ENCODE measurements at regions not wholly inside any gene's neighbourhood (a gene's known extent, or its start where the extent isn't known, plus 50 kb on each side); places are given as distances from the start of the nearest gene placed in this dataset.
"Not testable (repeated sequence)": the region's sequence is repeated elsewhere in the genome, so short reads cannot be mapped to it uniquely, and the experiment has no call there.

DNA sequence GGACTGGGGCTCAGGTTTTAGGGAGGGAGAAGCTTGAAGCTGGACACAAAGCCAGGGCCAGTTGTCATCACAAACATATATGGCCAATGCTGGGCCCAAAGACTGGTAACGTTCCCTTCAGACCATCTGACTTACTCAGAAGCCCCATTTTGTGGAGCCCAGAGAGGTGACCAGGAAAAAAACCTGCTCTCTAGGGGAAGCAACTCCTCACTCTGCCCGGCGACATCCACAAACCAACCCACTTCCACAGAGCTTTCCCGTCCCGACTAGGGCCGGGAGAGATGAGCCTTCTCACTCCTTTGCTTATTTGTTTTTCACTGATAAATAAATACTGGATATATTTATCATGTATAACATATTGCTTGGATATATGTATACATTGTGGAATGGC is 180.9 kb upstream of the RTL1 start:
- no peak overlapping the region for H3K27ac ChIP-seq
- H3K36me3 ChIP-seq: no peaks in the 10 kb centered on the region
- no peaks in the 10 kb centered on the region for H3K4me1 ChIP-seq
- DNase-seq: peak in 1 of 2 donors; percentile 5
- H3K9me3 ChIP-seq: no peaks in the 10 kb centered on the region
- no peak overlapping the region for H3K4me3 ChIP-seq
- TF ChIP-seq, protein P1, sequence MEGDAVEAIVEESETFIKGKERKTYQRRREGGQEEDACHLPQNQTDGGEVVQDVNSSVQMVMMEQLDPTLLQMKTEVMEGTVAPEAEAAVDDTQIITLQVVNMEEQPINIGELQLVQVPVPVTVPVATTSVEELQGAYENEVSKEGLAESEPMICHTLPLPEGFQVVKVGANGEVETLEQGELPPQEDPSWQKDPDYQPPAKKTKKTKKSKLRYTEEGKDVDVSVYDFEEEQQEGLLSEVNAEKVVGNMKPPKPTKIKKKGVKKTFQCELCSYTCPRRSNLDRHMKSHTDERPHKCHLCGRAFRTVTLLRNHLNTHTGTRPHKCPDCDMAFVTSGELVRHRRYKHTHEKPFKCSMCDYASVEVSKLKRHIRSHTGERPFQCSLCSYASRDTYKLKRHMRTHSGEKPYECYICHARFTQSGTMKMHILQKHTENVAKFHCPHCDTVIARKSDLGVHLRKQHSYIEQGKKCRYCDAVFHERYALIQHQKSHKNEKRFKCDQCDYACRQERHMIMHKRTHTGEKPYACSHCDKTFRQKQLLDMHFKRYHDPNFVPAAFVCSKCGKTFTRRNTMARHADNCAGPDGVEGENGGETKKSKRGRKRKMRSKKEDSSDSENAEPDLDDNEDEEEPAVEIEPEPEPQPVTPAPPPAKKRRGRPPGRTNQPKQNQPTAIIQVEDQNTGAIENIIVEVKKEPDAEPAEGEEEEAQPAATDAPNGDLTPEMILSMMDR (IDR thresholded peaks at IDR 0.05): no peak
- intact Hi-C loops (cut with DNase I; ENCODE audit: low total_unique reads): no loop called here
- no peaks in the 10 kb centered on the region for H3K27me3 ChIP-seq

DNA sequence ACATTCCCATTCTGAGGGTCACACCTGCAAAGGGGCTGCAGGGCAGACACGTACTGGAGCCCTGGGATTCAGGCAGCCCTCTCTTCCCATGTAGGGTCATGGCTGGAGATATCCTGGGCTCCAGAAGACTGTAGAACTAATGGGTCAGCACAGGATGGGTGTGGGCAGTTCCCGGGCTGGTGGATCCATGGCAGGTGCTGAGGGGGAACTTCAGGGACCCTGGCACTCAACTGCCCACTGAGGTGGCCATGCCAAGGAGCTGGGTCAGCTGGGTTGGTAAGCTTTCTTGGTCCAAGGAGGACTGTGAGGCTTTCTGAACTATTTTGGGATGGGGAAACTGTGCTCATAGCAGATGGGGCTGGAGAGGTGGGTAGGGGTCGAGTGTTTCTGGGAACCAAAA is 183.4 kb upstream of the RTL1 start:
- TF ChIP-seq, protein P1 (IDR thresholded peaks at IDR 0.05): no peak
- no peaks in the 10 kb centered on the region for H3K9me3 ChIP-seq
- no peaks in the 10 kb centered on the region for H3K4me1 ChIP-seq
- no peaks in the 10 kb centered on the region for H3K27me3 ChIP-seq
- H3K4me3 ChIP-seq: no peak overlapping the region
- intact Hi-C loops (cut with DNase I; ENCODE audit: low total_unique reads): no loop called here
- no peak overlapping the region for H3K27ac ChIP-seq
- peak in 1 of 2 donors; percentile 6 for DNase-seq
- H3K36me3 ChIP-seq: no peaks in the 10 kb centered on the region

DNA sequence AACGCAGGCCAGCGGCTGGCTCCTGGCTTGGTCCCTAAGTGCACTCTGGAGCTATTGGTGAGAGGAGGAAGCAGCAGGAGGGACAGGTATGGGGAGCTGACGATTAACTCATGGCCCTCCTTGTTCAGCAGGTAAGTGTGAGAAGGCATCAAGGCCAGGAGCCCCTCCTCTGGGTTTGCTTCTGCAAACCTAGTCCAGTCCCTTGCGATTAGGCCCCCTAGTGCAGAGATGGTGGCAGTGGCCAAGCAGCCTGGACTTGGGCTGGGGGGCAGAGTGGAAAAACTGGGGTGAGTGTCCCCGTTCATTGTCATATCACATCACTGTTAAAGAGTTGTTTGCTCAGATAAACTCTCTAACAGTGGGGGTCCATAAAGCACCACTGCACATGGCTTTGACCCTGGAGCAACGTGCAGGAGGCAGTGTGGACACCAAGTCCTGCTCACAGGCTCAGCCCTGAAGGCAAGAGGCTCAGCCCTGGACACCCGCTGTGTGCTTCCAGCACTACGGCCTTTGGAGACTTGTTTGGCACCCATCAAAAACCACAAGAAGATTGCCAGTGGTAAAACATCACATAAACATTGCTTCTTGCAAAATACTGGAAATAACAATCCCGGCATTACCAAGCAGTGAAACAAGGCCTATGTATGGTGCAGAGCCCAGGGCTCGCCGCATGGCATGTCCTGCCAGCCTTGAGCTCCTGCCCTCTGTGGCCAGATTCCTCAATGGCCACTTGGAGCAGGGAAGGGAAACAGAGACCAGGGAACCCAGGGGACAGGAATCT is 184.3 kb upstream of the RTL1 start:
- TF ChIP-seq, protein P1 (IDR thresholded peaks at IDR 0.05): no peak
- Histone ChIP-seq H3K9me3 (no peaks in the 10 kb centered on the region), H3K27ac (no peak overlapping the region), H3K4me3 (no peak overlapping the region), H3K4me1 (no peaks in the 10 kb centered on the region), H3K27me3 (no peaks in the 10 kb centered on the region), H3K36me3 (no peaks in the 10 kb centered on the region)
- DNase-seq: peak; percentile 38 to 73
- intact Hi-C loops (cut with DNase I; ENCODE audit: low total_unique reads): no loop called here

DNA sequence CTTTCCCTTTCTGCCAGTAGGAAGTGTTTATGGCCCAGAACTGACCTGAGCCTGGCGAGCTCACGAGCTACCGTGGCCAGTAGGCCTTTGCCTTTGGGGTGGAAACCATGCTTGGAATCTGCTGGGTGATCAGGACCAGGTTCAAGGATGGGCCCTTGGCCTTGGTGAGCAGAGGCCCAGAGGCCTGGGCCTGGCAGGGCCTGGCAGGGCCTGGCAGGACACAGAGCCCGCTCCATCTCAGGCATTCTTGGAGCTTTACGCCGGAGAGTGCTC is 184.8 kb upstream of the RTL1 start:
- Histone ChIP-seq H3K27ac (no peak overlapping the region), H3K27me3 (no peaks in the 10 kb centered on the region), H3K4me1 (no peaks in the 10 kb centered on the region), H3K9me3 (no peaks in the 10 kb centered on the region), H3K36me3 (no peaks in the 10 kb centered on the region), H3K4me3 (no peak overlapping the region)
- peak in 1 of 2 donors; percentile 7 for DNase-seq
- intact Hi-C loops (cut with DNase I; ENCODE audit: low total_unique reads): no loop called here
- TF ChIP-seq, protein P1 (IDR thresholded peaks at IDR 0.05): no peak

DNA sequence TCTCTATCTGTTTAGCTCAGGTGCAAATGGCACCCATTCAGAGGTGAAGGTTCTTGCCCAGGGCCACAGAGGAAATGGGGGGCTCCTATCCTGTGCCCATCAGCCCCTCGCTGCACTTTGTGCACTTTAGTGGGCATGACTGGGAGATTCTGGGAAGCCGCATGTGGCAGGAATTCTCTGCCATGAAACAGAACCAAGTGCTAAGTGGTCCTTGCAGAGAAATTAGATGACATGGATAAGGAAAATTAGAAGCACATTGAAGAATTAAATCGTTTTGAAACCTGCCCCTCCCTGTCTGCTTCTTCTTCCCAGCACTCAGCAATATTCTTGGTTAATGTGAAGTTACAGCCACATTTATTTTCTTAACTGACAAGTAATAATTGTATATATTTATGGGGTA is 185.2 kb upstream of the RTL1 start:
- DNase-seq: no peak
- TF ChIP-seq, protein P1 (IDR thresholded peaks at IDR 0.05): no peak
- Histone ChIP-seq H3K27ac (no peak overlapping the region), H3K4me3 (no peak overlapping the region), H3K27me3 (no peaks in the 10 kb centered on the region), H3K4me1 (no peaks in the 10 kb centered on the region), H3K9me3 (no peaks in the 10 kb centered on the region), H3K36me3 (no peaks in the 10 kb centered on the region)
- intact Hi-C loops (cut with DNase I; ENCODE audit: low total_unique reads): no loop called here

DNA sequence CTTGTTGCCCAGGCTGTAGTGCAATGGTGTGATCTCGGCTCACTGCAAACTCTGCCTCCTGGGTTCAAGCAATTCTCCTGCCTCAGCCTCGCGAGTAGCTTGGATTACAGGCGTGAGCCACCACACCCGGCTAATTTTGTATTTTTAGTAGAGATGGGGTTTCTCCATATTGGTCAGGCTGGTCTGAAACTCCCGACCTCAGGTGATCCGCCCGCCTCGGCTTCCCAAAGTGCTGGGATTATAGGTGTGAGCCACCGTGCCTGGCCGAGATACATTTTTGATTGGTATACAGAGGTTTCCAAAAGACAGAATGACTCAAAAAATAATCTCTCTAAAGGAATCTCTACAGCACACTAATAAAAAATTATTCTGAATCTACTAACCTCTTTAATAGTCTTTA is 187.0 kb upstream of the RTL1 start:
- H3K36me3 ChIP-seq; intact Hi-C loops (cut with DNase I; ENCODE audit: low total_unique reads); H3K4me1 ChIP-seq; H3K4me3 ChIP-seq; H3K27me3 ChIP-seq; H3K9me3 ChIP-seq; H3K27ac ChIP-seq: not testable (repeated sequence)
- DNase-seq: peak in 1 of 2 donors; percentile 4

Measured in tibial artery (tissue), 4 donors.